Kidney capillary endothelial cell (primary cell): ENCODE measurements at regions not wholly inside any gene's neighbourhood (a gene's known extent, or its start where the extent isn't known, plus 50 kb on each side); places are given as distances from the start of the nearest gene placed in this dataset.
"Not testable (repeated sequence)": the region's sequence is repeated elsewhere in the genome, so short reads cannot be mapped to it uniquely, and the experiment has no call there.

Source experiments
- DNase-seq: peaks from one replicate; pipeline ENCODE4 v3.0.0-alpha.2; 2018; ENCODE audit warnings: low spot score

DNA sequence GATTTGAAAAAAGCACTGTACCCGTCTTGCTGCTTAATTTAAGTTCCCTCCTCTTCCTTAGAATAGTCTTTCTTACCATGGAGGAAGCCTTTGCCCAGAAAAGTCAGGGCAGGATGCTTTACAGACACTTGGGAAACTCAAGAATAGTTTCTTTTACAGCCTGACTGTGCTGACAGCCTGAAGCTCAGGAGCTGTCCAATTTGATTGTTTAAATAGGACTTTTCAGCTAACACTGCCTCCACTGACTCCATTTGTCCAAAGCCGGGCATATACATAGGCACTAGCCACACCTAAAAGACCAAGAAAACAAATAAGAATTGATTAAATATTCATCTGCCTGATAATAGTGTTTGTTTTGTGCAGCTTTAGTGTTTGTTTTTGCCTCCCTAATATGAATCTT, 110.9 kb upstream of the L3MBTL4 start:
- DNase-seq, result no peak

DNA sequence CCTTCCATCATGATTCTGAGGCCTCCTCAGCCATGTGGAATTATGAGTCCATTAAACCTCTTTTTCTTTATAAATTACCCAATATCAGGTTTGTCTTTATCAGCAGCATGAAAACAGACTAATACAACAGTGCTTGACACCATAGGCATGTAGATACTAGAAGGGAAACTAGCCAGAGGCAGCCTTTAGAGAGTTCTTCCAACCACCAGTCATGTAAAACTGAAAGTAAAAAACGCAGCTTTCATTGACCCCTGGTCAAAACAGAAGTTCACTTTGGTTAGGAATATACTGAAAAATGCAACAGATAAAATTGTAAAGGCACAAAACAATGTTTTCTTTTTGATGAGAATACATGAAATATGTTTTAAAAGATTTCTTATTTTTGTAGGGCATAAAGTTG, 122.8 kb upstream of the L3MBTL4 start:
- DNase-seq, result no peak

DNA sequence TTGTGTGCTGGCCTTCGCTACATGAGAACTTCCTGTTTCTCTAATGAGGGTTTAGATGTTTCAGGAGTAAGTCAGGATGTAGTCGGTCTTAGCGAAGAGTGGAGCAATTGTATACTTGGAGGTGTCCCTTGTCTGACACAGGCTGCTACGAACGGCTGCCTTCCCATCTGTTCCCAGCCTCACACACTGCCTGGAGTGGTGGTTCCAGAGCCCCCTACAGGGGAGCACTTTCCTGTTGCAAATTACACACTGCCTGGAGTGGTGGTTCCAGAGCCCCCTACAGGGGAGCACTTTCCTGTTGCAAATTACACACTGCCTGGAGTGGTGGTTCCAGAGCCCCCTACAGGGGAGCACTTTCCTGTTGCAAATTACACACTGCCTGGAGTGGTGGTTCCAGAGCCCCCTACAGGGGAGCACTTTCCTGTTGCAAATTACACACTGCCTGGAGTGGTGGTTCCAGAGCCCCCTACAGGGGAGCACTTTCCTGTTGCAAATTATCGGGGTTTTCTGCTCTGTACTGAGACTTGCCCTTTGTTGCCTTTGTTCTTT, 126.5 kb upstream of the L3MBTL4 start:
- not testable (repeated sequence) for DNase-seq

- no peak for DNase-seq
Measured at GRCh38 chr18:6542296-6542695, 127.6 kb upstream of the L3MBTL4 start.

GRCh38 chr18:6543330-6543908, 128.7 kb upstream of the L3MBTL4 start:
- DNase-seq, result peak; percentile 40

DNA sequence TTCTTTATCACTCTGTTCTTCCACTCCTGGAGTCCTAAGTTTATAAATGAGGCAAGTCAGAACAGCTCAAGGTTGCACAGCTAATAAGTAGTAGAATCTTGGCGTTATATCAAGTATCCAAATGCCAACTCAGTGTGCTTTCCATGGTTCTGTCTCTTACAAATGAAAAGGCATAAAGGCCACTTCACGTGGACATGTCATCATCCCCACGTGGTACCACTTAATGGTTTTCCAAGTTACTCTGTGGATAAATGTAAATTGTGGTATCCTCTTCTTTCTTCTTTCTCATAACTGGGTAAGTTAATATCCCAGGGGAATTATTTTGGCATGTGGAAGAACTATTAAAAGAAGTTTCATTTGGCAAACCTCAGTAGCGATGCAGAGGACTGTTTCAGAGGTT, 131.5 kb upstream of the L3MBTL4 start:
- DNase-seq, result no peak

DNA sequence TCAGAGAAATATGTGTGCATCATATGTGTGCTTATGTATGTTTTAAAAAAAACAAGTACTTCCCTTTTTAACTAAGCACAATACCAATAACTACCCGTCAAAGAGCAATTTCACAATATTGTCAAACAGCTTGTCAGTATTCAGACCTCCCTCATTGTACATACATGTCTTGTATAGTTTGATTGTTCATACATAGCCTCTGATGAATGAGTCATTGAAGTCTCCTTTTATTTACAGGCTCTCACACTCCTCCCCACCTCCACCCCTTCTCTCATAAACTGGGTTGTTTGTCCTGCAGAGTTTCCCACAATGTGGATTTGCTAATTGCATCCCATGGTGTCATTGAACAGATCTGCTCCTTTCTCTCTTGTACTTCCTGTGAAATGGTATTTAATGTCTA, 132.8 kb upstream of the L3MBTL4 start:
- no peak for DNase-seq

DNA sequence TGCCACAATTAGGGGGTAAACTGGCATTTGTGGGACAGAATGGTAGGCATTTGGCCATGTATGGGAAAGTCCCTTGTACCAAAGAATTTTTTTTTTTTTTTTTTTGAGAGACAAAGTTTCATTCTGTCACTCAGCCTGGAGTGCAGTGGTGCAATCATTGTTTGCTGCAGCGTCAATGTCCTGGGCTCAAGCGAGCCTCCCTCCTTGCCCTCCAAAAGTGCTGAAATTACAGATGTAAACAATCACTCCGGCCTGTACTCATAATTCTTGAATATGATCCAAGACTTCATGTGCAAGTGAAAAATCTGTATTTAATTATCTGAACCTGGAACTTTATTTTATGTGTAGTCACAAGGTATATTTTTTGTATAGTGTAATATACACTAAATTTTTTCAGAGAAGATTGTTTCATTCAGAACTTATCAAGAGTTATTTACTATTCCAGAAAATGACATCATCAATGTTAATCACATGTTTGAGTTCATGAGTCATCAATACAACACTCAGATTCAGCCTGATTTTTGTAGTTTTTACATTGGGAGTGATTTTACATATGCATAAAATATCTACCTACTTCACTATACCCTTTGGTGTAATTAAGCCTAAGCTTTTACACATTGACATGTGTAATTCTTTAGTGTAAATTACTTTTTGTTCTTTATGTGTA, 138.7 kb upstream of the L3MBTL4 start:
- no peak for DNase-seq

GRCh38 chr18:6557057-6557769, 142.5 kb upstream of the L3MBTL4 start:
- no peak for DNase-seq

GRCh38 chr18:6557770-6558248, 143.1 kb upstream of the L3MBTL4 start:
- no peak for DNase-seq

- no peak for DNase-seq
Measured at GRCh38 chr18:6558446-6559156, 143.9 kb upstream of the L3MBTL4 start.

DNA sequence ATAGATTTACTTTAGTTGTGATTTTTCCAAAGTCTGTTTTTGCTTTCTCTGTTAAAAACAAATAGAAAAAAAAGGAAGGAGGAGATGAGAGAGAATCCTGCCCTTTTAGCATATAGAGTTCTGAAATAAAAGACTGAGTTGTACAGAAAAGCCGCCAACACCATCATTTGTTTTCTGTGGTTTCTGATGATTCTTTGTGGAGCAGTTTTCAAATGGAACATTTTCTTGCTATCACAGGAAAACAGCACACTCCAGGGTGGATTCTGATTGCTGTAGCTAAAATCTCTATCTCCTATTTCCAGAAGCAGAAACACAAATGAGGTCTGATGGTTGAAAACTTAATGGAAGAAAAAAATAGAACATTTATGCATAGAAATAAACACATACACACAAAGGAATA, 144.6 kb upstream of the L3MBTL4 start:
- DNase-seq, result no peak

GRCh38 chr18:6561016-6561415, 146.3 kb upstream of the L3MBTL4 start:
- no peak for DNase-seq

DNA sequence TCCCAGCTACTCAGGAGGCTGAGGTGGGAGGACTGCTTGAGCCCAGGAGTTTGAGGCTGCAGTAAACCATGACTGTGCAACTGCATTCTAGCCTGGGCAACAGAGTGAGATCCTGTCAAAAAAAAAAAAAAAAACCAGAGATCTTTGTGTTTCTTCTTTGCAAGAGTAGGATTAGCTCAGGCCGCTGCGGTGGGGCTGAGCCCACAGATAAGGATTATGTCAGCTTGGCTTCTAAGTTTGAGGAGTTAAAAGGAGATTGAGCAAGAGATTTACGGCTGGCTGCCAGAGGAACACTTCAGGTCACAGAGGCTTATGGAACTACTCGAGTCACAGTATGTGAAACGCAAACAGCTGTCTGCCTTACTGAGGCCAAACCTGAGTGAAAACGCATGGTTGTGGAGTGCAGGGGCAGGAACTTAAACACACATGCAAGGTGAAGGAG, 146.7 kb upstream of the L3MBTL4 start:
- no peak for DNase-seq

DNA sequence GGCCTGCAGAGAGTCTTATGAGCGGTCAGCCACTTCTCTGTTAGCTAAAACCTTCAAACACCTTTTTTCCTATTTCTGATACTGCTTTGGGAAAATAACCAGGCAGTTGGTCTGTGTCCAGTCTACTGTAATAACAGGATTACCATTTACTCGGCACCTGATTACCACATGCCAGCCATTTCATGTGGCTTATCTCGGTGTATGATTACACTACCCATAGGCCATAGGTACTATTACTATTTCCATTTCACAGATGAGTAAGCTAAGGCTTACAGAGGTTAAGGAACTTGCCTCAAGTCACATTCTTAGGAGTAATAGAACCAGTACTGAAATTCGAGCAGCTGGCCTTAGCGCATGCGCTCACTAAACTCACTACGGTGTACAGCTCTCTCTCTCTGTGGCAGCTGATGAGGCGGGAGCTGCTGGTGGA, 147.2 kb upstream of the L3MBTL4 start:
- DNase-seq, result no peak

GRCh38 chr18:6563896-6564295, 149.2 kb upstream of the L3MBTL4 start:
- no peak for DNase-seq

- DNase-seq, result no peak
Measured at GRCh38 chr18:6564950-6565814, 150.5 kb upstream of the L3MBTL4 start.

DNA sequence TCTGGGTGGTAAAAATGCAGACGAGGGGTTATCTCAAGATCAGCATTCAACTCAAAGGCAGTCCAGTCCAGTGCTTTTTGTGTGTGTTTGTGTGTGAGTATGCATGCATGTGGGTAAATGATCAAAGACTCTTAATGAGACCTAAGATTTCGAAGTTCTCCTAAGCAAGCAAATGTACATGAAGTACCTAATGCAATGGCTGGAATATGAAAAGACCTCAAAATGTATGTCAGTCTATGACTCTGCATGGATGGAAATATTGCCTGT, 151.0 kb upstream of the L3MBTL4 start:
- DNase-seq, result no peak

DNA sequence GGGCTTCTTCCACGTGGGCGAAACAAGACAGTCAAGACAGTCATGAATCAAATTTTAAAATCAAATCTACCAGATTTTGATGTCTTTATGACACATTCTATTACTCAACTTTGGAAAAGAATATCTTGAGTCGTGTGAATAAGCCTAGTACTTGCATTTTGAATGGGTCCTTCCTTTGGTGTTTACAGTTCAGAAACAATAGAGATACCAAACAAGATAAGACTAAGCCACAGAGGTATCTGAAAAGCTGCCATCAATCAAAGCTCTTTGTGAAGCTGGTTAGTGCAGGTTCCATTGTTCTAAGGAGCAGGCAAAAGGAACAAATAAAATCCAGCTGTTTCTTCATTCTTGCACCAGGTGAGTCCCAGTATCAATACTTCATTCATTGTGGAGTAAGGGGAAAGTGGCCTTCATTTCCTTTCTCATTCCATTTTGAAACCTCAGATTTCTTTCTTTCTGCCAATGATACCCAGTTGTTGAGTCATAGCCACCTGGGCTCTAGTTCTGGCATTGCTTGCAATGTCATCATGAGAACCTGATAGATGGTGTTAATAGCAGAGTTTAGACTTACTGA, 151.7 kb upstream of the L3MBTL4 start:
- no peak for DNase-seq

GRCh38 chr18:6569813-6570212, 155.1 kb upstream of the L3MBTL4 start:
- no peak for DNase-seq

DNA sequence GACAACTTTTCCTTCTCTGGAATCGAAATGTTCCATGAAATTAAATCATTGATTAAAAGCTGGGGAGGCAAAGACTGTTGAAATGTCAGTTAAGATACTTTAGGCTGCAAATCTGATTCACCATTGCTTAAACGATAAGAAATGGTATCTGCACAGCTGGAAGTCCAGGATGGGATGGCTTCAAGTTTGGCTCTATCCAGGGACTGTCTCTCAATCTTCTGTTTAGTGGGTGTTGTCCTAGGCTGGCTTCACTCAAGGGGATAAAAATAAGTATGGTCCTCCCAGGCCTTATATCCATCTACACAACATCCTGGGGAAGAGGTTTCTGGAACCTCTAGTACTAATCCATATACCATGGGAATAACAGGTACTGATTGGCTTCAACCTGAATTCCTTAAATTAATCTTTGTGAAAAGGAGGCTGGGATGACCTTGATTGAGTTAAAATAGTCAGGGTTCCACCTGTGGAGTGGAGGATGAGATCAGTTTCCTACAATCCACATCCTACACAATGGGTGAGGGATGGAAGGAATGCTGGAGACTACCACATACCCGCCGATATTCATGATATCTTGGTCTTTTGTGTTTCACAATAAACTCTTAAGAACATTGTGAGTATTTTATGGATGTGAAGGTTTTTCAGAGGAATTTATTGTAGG, 156.0 kb upstream of the L3MBTL4 start:
- no peak for DNase-seq
